IPS-15b (cell line): ENCODE measurements at regions not wholly inside any gene's neighbourhood (a gene's known extent, or its start where the extent isn't known, plus 50 kb on each side); places are given as distances from the start of the nearest gene placed in this dataset.
"Not testable (repeated sequence)": the region's sequence is repeated elsewhere in the genome, so short reads cannot be mapped to it uniquely, and the experiment has no call there.

Experiments used
- H3K27me3 ChIP-seq: one replicate; pipeline ENCODE4 v1.6.1; 2013; ENCODE audit warnings: low read length; ENCODE audit not compliant: control insufficient read depth, insufficient read depth
- H3K36me3 ChIP-seq: one replicate; pipeline ENCODE4 v1.6.1; 2013; ENCODE audit warnings: low read length; ENCODE audit not compliant: control insufficient read depth, insufficient read depth
- H3K4me1 ChIP-seq: one replicate; pipeline ENCODE4 v1.6.1; 2013; ENCODE audit warnings: mild to moderate bottlenecking, low read length; ENCODE audit not compliant: control insufficient read depth, insufficient read depth
- H3K4me3 ChIP-seq: one replicate; pipeline ENCODE4 v1.5.1; 2013; ENCODE audit warnings: low read depth, low read length
- H3K9ac ChIP-seq: one replicate; pipeline ENCODE4 v1.6.1; 2013; ENCODE audit warnings: low read depth, mild to moderate bottlenecking, low read length
- H3K9me3 ChIP-seq: one replicate; pipeline ENCODE4 v1.6.1; 2013; ENCODE audit warnings: mild to moderate bottlenecking, low read length; ENCODE audit not compliant: control insufficient read depth, insufficient read depth

DNA sequence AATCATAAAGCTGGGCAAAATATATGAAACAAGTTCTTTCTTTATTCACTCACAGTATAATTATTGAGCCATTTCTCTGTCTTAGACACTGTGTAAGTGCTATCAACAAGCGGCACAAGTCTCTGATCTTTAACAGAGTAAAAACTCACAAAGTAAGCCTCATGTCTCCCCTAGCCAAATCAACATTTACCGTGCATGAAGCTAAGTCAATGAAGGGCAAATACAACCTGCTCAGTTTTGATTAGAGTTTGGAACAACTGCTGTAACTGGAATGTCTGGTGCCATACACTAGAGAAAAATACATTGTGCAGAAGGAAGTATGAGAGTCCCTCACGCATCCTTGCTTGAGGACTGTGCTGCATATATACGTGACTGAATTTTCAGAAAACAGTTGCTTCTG is 291.0 kb upstream of the EPHA3 start:
- Histone ChIP-seq H3K36me3 (no peaks in the 10 kb centered on the region), H3K9ac (no peak overlapping the region), H3K4me1 (no peaks in the 10 kb centered on the region), H3K4me3 (no peak overlapping the region), H3K9me3 (no peaks in the 10 kb centered on the region), H3K27me3 (no peaks in the 10 kb centered on the region)

DNA sequence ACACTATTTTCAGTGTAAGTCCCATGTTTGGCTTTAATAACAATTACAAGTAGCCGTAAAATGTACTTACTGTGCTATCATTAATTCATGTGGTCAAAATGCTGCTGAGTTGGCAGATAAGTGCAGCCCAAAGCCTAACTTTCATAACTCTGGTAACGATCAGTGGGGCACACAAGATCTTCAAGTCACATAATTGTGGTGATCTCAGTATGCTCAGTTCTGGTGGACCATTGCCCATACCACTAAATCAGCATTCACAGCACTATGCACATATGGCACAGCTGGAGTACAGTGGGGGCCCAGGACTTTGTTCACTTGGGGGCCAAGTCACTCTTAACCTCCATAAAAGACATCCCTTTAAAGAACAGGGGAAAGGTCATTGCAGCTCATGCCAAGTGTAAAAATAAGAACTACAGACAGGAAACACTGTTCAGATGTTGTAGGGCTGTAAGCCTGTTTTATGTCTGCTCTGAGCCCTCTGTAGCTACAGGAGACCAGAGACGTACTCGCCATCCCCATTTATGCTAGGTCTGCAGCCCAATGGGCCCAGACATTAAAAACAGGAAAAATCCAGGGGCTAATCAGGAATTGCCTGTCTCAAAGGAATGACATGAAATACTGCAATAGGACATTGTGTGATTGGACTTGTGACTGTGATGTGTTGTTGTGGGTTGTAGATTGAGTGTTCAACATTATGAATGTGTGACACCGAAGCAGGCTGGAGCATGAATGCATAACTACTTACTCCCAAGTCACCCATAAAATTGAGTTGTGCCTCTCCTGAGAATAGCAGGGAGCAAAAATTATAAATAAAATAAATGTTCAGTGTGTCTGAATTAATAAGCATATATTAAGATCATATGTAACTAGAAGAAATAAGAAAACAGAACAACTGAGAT is 282.5 kb upstream of the EPHA3 start:
- Histone ChIP-seq H3K36me3 (no peaks in the 10 kb centered on the region), H3K27me3 (no peaks in the 10 kb centered on the region), H3K9me3 (no peaks in the 10 kb centered on the region), H3K9ac (no peak overlapping the region), H3K4me3 (no peak overlapping the region), H3K4me1 (no peaks in the 10 kb centered on the region)

DNA sequence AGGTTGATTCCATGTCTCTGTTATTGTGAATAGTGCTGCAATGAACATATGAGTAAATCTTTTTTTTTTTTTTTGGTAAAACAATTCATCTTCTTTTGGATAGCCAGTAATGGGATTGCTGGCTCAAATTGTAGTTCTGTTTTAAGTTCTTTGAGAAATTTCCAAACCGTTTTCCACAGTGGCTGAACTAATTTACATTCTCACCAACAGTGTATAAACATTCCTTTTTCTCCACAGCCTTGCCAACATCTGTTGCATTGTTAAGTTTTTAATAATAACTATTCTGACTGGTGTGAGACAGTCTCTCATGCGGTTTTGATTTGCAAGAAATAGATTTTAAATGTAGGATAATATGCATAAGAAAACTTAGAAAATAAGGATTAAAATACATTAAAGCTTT is 279.0 kb upstream of the EPHA3 start:
- no peaks in the 10 kb centered on the region for H3K9me3 ChIP-seq
- no peaks in the 10 kb centered on the region for H3K27me3 ChIP-seq
- H3K4me3 ChIP-seq = no peak overlapping the region
- no peaks in the 10 kb centered on the region for H3K4me1 ChIP-seq
- H3K36me3 ChIP-seq = no peaks in the 10 kb centered on the region
- no peak overlapping the region for H3K9ac ChIP-seq

DNA sequence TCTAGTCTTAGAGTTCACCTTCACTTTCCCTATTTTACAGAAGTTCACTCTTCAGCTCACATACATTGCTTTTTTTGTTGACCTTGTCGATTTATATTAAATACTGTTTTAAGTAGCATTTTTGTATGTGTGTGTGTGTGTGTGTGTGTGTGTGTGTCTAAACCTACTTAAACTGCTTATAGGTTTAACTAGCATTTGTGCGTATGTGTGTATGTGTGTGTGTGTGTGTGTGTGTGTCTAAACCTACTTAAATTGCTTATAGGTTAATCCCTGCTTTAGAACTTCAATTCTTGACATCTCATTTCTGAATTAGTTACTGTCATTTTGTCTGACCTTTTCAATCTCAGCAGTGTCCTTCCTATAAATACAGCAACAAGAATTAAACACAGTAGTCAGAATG is 254.8 kb upstream of the EPHA3 start:
- Histone ChIP-seq H3K36me3 (no peaks in the 10 kb centered on the region), H3K4me1 (no peaks in the 10 kb centered on the region), H3K9me3 (no peaks in the 10 kb centered on the region), H3K9ac (no peak overlapping the region), H3K4me3 (no peak overlapping the region), H3K27me3 (no peaks in the 10 kb centered on the region)

DNA sequence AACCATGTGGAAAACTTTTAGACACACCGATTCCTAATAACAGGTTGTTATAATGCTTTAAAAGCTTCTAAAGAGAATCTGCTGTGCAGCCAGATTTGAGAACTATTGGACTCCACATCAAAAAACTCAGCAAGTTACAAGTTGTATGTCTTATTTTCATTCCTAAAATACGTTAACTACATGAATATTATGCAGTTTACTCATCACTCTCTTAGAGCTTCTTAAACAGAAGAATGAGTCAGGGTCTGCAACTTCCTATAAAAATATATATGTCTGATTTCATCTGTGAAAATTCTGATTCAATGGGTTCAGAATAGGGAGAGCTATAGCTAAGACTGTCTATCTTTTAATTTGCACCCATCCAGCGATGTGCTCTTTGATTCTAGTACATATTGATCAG is 244.2 kb upstream of the EPHA3 start:
- no peak overlapping the region for H3K9ac ChIP-seq
- H3K4me1 ChIP-seq = no peaks in the 10 kb centered on the region
- H3K36me3 ChIP-seq = no peaks in the 10 kb centered on the region
- no peaks in the 10 kb centered on the region for H3K9me3 ChIP-seq
- no peak overlapping the region for H3K4me3 ChIP-seq
- no peaks in the 10 kb centered on the region for H3K27me3 ChIP-seq

DNA sequence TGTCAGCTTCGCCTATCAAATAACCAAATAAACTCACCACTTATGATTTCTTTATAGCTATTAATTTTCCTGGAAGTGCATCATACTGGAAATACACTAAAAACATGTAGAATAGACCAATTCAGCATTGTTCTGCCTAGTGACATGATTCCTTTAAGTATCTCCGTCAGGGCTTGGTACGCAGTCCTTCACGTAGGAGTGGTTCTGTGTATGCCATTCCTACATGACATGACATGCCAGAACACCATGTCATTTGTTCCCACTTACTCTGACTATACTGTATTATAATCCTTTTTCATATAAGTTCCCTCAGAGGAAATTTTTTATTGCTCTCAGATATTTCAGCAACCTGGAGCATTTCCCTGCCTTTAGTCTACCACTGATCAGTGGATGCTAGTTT is 230.7 kb upstream of the EPHA3 start:
- Histone ChIP-seq H3K27me3 (no peaks in the 10 kb centered on the region), H3K9me3 (no peaks in the 10 kb centered on the region), H3K4me3 (no peak overlapping the region), H3K36me3 (no peaks in the 10 kb centered on the region), H3K9ac (no peak overlapping the region), H3K4me1 (no peaks in the 10 kb centered on the region)

DNA sequence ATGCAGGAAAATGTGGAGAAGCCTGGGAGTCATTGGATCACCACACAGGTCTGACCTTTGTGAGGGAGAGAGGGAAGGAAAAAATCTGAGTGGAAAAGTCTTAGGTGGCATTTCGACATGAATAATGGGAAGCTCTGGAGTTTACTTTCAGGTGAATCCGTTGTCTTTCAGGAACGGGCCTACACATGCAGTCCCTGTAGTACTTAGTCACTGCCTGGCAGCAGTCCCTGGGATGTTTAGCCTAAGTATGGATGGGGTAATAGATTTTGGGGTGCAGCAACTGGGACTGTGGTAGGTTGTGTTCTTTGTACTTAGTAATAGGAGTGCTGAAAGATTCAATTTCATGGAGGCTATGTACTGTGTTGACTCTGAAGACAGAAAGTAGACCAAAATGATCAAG is 227.5 kb upstream of the EPHA3 start:
- Histone ChIP-seq H3K9me3 (no peaks in the 10 kb centered on the region), H3K4me3 (no peak overlapping the region), H3K9ac (no peak overlapping the region), H3K4me1 (no peaks in the 10 kb centered on the region), H3K36me3 (no peaks in the 10 kb centered on the region), H3K27me3 (no peaks in the 10 kb centered on the region)

DNA sequence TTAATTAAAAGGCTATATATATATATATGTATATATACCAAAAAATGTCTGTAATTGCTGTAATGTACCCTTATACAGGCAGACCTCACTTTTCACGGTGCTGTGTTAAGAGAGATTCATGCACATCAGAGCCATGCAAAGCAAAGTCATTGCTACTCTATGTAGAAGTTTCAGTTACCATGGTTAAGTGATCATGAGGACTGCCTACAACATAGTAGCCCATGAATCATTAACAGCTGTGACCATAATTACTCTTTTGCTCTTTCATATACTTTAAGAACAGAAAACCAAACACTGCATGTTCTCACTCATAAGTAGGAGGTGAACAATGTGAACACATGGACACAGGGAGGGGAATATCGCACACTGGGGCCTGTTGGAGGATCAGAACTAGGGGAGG is 225.3 kb upstream of the EPHA3 start:
- no peak overlapping the region for H3K4me3 ChIP-seq

DNA sequence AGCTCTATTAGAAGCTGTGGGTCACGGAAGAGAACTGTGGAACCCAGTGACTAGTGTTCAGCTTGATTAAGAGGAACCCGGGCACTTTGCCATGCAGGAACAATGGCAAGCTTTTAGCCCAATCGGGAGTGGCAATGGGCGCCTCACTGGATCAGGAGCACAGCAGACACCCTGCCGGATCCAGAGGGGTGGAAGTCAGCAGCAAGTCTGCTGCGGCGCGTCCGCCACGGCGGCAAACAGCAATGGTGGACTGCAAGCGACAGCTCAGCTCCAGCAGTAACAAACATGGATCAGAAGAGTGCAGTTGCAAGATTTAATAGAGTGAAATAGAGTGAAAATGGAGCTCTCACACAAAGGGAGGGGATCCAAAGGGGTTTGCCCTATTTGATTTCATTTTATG is 220.8 kb upstream of the EPHA3 start:
- H3K9ac ChIP-seq, H3K27me3 ChIP-seq, H3K4me3 ChIP-seq, H3K9me3 ChIP-seq, H3K36me3 ChIP-seq, H3K4me1 ChIP-seq: not testable (repeated sequence)

More for the DNA sequence above, 225.3 kb upstream of the EPHA3 start:
- Histone ChIP-seq H3K9me3 (no peaks in the 10 kb centered on the region), H3K4me1 (no peaks in the 10 kb centered on the region), H3K36me3 (no peaks in the 10 kb centered on the region), H3K27me3 (no peaks in the 10 kb centered on the region), H3K9ac (no peak overlapping the region)

DNA sequence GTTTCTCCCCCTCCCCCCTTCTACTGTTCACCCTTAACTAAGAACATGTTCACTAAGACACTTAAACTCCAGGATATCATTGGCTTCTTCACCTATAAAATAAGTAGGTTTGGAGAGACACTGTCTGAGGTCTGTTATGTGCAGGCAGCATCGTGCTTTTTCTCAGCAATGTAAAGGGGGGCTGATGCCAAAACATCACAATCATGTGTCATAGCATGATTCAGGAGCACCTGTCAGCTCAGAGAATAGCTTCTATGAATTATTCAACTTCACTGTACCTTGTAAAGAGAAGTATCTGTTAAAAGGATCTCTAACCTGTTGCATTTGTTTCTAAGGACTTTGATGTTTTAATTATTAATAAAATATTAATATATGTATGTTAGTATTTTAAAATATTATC is 211.4 kb upstream of the EPHA3 start:
- H3K36me3 ChIP-seq = no peaks in the 10 kb centered on the region
- H3K4me3 ChIP-seq = no peak overlapping the region
- no peaks in the 10 kb centered on the region for H3K9me3 ChIP-seq

DNA sequence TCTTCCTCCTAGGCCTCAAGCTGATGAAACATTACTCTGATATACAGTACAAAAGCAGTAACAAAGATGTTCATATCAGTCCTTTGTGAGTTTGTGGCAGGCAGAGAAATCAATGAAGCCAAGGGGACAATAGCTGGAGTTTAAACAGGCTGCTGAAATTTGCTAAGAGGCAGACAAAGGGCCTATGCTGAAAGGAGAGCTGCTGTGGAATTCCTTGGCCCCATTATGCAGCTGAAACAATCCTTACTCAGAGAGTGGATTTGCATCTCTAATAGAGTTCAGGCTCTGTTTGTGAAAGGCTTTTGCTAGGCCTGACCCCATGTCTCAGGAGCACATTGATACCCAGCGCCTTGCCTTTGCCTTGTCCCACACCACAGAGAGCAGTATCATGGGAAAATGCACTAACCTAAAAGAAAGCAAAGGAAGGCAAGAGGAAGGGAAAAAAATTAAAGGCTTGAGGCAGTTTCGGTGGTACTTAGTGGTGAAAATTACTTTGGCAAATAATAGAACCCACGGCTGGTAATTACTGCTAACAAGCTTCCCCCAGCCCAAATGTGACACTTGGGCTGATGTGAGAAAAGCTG is 195.0 kb upstream of the EPHA3 start:
- Histone ChIP-seq H3K36me3 (no peaks in the 10 kb centered on the region), H3K9ac (peak overlapping the region; percentile 3), H3K27me3 (no peaks in the 10 kb centered on the region), H3K9me3 (no peaks in the 10 kb centered on the region), H3K4me3 (no peak overlapping the region), H3K4me1 (peaks cover 12% of the 10 kb centered on the region)

More for the DNA sequence above, 211.4 kb upstream of the EPHA3 start:
- Histone ChIP-seq H3K9ac (no peak overlapping the region), H3K27me3 (no peaks in the 10 kb centered on the region), H3K4me1 (no peaks in the 10 kb centered on the region)

DNA sequence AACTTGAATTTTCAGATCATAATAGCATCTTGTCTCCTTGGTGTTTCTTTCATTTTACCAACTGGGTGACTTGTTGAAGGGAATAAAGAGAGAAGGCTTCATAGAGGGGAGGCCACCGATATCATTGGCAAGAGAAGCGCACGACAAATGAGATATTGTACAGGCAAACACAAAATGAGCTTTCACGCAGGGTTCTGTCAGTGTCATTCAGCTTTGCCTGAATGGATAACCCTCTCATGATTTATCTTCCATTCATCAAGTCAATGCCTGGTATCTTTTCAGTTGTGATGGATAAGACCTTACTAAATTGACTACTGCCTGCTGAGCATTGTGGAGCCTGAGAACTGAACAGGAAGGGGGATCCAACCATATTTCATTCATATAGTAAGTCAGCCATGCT is 188.6 kb upstream of the EPHA3 start:
- Histone ChIP-seq H3K27me3 (no peaks in the 10 kb centered on the region), H3K4me3 (no peak overlapping the region), H3K4me1 (no peaks in the 10 kb centered on the region), H3K36me3 (no peaks in the 10 kb centered on the region), H3K9ac (no peak overlapping the region), H3K9me3 (no peaks in the 10 kb centered on the region)
